Body of pancreas (tissue), 4 donors: ENCODE measurements at regions not wholly inside any gene's neighbourhood (a gene's known extent, or its start where the extent isn't known, plus 50 kb on each side); places are given as distances from the start of the nearest gene placed in this dataset.

Experiments used
- POLR2A ChIP-seq, 3 donors: fragments of 450-650 bp; IDR thresholded peaks; one replicate each; pipeline ENCODE4 v1.6.1; 2016; ENCODE audit warnings: antibody characterized with exemption in 3 of 3, mild to moderate bottlenecking in 2 of 3
- TF ChIP-seq, protein P1 (sequence below), 7 experiments: fragments of 450-650 bp in 4 of 7; fragments of 200-600 bp in 3 of 7; sonication (generic) in 3 of 7; IDR thresholded peaks; one replicate each; pipeline ENCODE4 v1.5.1; 2016 to 2019; ENCODE audit warnings: antibody characterized with exemption in 7 of 7

- TF ChIP-seq, protein P1, sequence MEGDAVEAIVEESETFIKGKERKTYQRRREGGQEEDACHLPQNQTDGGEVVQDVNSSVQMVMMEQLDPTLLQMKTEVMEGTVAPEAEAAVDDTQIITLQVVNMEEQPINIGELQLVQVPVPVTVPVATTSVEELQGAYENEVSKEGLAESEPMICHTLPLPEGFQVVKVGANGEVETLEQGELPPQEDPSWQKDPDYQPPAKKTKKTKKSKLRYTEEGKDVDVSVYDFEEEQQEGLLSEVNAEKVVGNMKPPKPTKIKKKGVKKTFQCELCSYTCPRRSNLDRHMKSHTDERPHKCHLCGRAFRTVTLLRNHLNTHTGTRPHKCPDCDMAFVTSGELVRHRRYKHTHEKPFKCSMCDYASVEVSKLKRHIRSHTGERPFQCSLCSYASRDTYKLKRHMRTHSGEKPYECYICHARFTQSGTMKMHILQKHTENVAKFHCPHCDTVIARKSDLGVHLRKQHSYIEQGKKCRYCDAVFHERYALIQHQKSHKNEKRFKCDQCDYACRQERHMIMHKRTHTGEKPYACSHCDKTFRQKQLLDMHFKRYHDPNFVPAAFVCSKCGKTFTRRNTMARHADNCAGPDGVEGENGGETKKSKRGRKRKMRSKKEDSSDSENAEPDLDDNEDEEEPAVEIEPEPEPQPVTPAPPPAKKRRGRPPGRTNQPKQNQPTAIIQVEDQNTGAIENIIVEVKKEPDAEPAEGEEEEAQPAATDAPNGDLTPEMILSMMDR (IDR thresholded peaks at IDR 0.05) = no peak
- TF ChIP-seq POLR2A (IDR thresholded peaks at IDR 0.05) = no peak
Measured at GRCh38 chr12:19615384-19615725, 176.1 kb downstream of the AEBP2 start.
